ELF-1 (cell line): ENCODE measurements at regions not wholly inside any gene's neighbourhood (a gene's known extent, or its start where the extent isn't known, plus 50 kb on each side); places are given as distances from the start of the nearest gene placed in this dataset.
"Not testable (repeated sequence)": the region's sequence is repeated elsewhere in the genome, so short reads cannot be mapped to it uniquely, and the experiment has no call there.

Experiments
- DNase-seq: peaks from one replicate; pipeline ENCODE4 v3.0.0-alpha.2; 2016; ENCODE audit warnings: low read depth, low spot score

DNA sequence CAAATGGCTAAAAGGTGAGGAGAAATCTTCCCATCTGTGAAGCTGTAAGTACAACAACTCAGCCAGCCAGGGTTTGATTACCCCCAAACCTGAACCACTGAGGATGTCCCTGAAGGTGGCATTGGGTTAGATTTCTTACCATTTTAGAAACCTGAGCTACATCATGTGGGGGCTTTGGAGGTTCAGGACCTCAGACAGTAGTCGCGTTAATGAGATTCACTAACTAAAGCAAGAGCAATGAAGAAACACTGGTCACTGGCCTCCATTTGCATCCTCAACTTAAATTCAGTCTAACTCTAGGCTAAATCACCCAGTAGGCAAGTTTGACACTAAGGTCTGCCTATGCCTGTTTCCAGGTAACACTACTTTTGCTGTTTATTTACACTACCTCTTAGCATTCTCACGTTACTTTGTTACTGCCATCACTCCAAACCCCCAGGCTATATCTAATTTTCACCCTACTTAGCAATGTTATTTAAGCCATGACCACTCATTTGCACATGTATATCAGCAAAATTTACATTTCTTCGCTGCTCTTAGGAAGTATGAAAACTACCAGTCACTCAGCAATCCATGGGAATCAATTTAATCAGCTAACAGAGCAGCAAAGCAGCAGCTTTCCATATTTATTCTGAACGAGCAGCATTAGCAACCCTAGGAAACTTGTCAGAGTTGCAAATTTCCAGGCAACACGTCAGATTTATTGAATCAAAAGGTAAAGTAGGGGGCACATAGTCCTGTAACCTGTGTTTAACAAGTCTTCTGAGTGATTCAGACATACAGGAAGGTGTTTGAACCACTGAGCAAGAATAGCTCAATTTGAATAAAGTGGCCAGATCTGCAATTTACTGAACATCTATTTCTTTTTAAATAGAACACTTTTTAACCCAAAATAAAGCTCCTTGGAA, 788.4 kb upstream of the SORCS1 start:
- DNase-seq, result peak; percentile 47

DNA sequence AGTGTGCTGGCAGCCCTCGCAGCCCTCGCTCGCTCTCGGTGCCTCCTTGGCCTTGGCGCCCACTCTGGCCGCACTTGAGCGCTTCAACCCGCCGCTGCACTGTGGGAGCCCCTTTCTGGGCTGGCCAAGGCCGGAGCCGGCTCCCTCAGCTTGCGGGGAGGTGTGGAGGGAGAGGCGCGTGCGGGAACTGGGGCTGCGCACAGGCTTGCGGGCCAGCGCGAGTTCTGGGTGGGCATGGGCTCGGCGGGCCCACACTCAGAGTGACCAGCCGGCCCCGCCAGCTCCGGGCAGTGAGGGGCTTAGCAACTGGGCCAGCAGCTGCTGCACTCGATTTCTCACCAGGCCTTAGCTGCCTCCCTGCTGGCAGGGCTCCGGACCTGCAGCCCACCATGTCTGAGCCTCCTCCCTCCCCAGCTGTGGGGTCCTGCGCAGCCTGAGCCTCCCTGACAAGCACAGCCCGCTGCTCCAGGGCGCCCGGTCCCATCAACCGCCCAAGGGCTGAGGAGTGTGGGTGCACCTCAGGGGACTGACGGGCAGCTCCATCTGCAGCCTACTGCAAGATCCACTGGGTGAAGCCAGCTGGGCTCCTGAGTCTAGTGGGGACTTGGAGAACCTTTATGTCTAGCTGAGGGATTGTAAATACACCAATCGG, 786.0 kb upstream of the SORCS1 start:
- DNase-seq, result not testable (repeated sequence)

DNA sequence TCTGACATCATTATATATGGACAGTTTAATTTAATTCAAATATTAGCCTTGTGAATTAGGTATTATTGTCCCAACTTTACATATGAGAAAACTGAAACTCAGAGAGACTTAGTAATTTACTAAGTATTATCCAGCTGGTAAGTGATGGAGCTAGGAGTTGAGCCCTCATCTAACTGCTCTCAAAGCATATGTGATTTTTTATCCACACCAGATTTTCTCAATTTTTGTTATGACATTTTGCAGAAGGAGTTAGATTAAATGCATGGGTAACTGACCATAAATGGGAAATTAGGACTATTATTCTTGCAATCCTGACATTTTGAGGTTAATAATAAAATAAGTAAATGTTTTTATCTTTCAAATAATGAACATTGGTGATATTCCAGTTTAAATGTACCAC, 778.3 kb upstream of the SORCS1 start:
- DNase-seq, result no peak

DNA sequence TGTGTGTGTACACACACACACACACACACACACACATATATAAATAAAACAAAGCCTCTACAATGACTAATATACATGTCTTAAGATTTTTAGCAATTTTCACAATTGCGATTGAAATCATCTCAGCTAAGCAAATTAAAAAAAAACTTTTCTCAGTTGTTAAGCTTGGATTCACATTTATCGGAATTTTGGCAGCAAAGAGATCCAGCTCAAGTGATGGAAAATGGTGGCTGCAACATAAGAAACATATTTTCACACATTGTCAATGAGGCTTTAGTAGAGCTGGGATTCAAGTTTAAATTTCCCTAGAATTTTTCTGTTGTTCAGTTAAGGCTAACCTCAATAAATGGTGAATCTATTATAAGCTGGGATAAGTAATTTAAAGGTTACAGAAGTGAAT, 768.6 kb upstream of the SORCS1 start:
- DNase-seq, result no peak

DNA sequence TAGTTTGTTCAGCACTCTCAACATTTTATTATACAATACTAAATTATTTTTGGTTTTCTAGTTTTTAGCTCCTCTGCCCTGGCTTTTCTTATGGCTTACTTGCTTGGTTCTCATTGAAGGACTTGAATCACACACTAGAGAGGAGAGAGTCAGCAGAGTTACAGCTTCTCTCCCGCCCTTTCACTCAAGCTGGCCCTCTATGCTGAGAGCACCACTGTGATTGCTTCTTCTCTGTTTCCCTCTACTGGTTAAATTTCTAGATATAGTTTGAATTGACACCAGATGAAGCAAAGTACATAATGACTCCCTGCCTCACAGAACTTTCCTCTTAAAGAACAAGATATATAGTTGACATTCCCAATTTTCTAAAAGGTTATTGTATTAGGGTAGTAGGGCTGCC, 767.3 kb upstream of the SORCS1 start:
- no peak for DNase-seq

DNA sequence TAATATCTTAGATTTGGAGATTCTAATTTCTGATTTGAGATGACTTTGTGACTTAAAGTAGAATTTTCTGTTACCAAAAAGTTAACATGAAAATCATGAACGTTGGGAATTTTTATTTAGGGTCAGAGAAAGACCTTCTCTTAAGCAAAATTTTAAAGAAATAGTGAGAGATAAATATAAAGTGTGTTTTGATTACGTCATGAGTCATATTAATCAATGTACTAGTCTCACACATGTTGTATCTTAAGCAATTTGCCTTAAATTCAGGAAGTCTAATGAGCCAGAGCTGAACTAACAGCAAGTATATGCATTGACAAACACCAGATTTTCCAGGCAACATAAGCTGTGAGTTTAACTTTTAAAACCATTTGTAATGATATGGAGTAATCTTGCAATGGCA, 765.5 kb upstream of the SORCS1 start:
- DNase-seq, result no peak

DNA sequence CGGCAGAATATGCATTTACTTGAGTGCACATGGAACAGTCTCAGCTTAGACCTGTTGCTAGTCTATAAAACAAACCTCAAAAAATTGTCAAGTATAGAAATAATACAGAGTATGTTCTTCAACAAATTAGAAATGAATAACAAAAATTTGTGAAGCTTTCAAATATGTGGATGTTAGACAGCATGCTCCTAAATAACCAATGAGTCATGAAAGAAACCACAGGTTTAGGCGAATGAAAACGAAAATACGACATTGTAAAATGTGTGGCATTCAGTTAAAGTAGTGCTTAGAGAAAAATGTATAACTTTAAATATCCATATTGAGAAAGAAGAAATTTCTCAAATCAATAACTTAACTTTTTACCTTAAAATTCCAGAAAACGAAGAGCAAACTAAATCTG, 760.0 kb upstream of the SORCS1 start:
- no peak for DNase-seq

DNA sequence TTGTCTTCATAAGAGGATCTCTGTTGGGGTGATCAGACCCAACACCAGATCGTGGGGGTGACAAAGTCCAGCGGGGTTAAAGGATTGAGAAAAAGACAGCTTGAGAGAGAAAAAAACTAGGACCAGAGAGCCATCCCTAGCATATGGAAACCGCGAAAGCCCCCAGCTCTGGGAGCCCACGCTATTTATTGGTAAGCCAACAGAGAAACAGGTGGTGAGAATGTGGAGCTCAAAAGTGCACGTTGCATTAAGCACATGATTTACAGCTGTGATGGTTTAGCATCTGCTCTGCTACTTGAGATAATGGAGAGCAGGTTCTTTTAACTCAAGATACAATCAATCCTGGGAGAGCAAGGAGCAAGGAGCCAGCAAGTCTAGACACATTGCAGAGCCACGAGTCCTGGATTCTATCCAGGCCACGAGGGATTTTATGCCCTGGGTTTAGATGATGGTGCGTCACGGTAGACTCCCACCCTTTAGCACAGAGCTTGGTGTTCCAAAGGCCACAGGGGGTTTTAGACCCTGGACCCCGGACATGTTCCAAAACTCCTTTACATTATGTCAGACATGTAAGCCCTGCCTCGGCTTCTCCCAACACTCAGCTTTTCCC, 755.2 kb upstream of the SORCS1 start:
- DNase-seq, result no peak

DNA sequence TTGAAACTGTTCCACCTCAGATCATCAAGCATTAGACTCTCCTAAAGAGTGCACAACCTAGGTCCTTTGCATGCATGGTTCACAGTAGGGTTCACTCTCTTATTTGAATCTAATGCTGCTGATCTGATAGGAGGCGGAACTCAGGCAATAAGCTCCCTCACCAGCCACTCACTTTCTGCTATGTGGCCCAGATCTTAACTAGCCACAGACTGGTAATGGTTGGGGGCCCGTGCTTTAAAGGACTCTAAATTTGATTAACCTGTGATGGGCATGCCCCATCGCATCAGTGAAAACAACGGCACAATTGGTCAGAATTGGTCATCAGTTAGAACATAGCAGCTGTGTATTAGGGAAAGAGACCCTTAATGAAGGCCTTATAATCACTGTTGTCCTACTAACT, 753.7 kb upstream of the SORCS1 start:
- DNase-seq, result no peak

DNA sequence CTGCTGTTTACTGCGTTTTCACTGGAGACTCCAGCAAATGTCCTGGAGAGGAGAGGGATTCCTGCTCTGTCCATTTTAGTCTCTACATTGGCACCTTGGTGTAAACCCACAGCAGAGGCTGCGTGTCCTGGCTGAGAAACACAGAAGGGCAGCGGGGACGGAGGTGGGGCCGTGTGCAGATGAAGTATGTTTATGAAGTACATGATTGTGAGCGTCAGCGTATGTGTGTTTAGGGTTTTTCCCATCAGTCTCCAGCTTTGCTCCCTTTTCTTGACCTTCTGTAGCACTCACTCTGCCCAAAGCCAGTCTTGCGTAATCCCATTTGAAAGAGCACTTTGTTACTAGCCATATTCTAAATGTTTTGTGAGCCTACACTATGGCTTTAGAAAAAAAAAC, 750.7 kb upstream of the SORCS1 start:
- DNase-seq, result peak; percentile 34

DNA sequence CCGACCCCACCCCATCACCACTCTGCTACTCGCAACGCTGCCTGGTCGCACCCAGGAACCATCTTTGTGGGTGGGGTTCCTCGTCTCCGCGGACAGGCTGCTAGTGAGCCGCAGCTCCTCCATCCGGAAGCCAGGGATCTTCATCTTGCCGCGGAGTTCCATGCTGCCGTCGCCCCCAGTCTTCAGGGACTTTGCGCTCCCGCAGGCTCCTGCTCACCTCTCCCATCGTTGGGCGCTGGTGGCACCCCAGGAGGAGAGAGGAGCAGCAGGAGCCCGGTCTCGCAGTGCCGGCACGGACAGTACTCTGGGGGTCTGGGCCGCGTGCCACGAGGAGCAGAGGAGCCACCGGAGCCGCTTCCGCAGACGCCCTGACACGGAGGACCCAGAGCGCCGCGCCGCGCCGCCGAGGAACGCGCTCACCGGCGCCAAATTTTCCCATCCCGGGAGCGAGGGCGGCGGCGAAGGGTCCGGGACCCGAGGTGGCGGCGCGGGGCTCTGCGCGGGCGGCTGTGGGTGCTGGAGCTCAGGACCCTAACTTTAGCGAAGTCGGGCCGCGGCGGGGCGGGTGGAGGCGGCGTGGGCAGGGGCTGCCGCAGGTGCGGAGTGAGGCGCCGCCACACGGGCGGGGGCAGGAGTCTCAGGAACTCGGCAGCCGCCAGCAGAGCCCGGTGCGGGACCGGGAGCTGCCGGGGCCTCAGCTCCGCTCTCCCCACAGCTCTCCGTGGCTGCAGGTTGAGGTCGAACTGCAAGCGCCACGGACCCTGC, 750.1 kb upstream of the SORCS1 start:
- DNase-seq, result peak; percentile 51

DNA sequence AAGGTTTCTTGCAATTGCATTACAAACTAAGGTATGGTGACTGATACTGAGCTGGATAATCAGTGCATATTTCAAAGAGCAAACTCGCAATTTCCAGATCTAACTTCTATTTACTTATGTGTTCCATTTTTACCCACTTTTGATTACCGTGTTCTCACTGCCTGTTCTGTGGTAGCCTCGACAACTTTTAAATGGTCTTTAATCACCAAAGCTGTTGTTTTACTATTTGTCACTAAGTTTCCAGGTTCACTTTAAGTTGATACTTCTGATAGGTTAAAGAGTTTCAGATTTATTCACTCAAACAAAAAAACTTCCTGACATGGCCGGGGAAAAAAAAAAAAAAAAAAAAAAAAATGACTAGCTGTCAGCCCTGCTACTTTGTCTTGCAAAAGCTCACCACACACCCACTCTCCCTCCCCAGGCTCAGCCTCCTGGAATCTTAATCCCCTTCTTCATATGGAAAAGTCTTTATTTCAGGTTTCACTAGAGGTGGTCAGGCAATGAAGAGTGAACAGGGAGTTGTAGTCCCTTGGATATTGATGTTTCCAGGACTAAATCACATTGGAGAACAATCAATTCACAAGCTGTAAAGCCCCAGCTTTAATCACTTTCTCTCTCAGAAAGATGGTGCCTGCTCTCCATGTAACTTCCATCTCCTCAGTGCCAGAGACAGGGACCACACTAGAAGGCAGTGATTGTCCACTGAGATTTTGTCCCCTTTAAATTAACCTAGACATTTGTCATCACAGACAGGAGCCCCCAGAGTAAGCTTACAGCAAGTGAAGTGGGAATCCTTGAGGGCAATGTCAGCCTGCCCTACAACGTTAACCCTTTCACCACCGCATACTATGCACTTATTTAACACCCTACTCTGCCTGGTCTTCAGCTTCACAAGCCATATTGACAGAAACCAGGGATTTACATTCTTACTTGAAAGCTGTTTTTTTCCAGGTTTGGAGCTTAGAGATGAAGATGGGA, 749.1 kb upstream of the SORCS1 start:
- peak; percentile 24 for DNase-seq

DNA sequence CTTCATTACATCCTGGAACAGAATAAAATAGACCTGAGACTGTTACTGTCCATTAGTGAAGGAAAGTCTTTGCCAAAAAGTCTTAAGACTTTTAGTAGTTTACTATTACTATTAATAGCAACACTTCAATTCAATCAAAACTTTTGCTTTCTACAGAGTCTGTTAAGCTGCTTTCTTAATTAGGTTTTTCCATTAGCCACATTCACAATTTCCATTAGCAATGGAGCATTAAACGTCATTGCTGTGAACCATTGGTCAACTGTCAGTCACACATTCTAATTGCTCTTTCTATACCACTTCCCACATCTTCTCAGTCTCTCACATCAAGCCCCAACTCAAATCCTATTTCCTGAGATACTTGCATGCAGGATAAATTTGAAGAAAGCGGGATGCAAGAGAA, 736.6 kb upstream of the SORCS1 start:
- DNase-seq, result no peak

DNA sequence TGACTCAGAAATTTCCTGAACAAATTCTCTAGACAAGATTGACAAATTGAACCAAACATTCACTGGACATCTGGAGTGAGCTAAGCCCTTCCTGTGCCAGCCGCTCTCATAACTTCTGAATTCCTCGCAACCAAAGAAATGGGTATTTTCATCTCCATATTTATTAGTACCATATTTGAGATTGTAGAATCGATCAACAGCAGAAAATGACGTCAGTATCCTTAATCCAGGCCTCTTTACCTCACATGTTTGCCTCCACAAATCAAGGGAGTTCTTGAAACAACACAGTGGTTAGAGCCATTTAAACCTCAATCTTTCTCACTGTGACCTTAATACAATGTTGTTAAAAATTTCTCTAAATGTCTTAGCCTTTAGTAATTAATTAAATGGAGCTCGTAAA, 735.6 kb upstream of the SORCS1 start:
- no peak for DNase-seq

DNA sequence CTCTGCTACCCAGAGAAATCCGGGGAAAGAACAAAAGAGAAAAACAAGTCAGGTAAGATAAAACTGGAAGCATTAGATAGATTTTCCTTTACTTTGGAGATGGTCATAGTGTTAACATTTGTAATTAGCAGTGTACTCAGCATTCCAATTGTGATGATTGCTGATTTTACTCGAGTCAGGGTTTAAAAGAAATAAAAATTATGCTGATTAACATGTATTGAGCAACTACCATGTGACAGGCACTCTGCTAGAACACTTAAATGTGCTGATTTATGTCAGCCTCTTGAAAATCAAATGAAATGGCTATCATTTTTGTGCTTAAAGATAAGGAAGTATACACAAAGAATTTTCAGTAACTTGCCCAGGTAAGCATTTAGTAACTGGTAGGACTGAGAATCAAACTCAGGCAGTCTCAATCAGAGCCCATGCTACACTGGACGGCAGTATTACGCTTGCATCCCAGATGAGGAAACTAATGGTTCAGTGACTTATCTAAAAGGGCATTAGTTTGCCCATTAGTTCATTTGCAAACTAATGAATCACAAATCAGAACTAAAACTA, 735.1 kb upstream of the SORCS1 start:
- no peak for DNase-seq

DNA sequence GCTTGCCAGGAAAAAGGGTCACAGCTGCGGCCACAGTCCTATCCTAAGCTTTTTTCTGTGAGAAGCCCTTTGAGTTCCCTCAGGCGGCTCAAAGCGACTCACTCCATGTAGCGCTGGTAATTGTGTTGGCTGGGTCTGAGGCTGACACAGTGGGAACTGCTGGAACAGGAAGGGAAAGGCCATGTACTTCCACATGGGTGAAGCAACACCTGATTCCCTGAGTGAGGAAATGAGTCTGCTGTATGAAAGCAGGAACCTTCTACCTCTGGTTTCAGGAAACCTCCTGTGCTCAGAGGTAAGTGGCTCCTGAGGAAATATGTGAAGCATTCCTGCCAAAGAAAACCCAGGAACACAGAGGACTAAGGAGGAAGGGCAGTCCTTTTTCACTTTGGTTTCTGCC, 734.6 kb upstream of the SORCS1 start:
- DNase-seq, result peak; percentile 12

DNA sequence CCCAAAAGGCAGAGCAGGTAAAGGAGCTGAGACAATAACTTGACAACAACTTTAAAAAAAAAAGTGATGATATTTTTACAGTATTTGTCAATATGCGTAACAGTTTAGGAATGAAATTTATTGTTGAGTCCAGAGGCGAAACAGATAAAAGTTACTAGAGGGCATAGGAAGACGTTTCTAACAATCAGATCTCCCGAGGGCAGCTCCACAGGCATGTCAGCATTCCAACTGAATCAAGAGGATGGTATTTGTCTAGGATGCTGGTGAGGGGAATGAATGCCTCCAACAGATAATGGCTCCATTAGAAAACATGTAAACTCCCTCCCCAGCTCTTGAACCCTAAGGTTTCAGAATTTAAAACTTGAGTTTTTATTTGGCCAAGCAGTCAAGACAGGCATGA, 733.9 kb upstream of the SORCS1 start:
- no peak for DNase-seq

DNA sequence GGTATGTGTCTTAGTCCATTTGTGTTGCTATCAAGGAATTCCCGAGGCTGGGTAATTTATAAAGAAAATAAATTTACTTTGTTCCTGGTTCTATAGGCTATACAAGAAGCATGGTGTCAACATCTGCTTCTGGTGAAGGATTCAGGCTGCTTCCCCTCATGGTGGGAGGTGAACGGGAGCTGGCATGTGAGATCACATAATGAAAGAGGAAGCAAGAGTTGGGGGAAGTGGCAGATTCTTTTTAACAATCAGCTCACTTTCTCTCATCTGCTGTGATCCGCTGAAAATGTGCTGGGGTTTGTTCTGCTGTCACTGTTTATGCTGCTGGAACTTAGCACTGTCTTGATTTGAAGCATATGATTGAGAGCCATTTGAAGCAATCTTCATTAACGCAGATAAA, 730.0 kb upstream of the SORCS1 start:
- DNase-seq, result no peak

DNA sequence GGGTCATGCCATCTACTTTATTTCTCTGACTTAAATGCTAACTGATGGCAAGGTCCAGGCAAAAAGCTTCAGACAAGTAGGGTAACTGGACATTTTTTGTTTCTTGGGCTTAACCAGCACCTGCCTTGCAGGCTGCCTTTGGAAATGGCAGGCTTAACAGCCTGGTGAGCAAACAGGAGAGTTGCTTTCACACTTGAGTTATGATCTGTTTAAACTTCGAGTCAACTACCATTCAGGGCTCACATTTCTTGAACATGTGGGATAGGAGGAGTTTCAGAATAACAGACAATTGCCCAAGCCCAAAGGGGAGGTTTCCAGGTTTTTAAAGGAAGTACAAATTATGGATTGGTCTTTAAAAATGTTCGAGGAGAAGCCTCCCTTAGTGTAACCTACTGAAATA, 724.6 kb upstream of the SORCS1 start:
- no peak for DNase-seq

DNA sequence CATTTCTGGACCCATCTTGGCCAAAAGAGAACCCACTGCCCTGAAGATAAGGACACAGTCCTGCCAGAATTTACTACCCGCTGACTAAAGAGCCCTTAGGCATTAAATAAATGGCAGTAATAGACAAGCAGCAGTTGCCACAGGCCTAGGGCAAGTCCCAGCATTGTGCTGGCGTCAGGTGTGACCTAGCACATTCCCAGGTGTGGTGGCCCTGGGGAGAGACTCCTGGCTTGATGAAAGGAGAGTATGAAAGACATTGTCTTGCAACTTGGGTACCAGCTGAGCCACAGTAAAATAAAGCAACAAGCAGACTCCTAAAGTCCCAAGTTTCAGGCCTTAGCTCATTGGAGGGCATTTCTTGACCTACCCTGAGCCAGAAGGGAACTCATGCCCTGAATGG, 715.7 kb upstream of the SORCS1 start:
- DNase-seq, result peak; percentile 59

DNA sequence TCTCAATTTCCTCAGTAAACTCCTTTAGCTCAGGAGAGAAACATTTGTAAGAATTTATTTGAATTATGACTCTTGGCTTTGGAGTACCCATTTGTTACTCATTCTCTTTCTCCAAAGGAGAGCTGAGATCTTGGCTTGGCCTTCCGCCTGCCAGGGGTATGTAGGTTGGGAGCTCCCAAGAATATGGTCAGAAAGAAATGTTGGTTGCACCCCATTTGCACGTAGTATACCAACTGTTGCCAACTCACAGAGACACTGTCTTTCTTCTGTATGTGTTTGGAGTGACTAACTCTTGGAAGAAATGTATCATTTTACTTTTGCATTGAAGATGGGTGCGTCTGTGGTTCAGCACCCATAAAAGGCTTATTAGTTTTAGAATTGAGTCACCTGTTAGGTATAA, 708.5 kb upstream of the SORCS1 start:
- no peak for DNase-seq
